ENCODE measurements at regions not wholly inside any gene's neighbourhood (a gene's known extent, or its start where the extent isn't known, plus 50 kb on each side); places are given as distances from the start of the nearest gene placed in this dataset.

DNA sequence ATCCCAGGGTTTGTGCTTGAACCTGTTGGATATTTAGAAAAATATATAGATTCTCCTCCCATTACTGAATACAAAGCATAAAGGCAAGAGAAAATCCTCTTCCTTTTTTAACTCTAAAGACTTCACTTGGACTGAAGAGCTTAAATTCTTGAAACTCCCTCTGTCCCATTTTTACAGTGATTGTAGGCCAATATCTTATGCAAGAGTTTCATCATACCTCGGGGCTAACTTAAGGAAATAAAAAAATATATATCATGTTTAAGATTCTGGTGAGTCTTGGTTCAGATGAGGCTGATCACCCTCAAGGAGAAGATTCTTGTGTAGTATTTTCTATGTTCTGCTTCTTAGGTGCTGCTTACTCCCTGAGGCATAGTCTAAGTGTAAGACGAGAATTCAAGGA, 1449.6 kb downstream of the C4orf33 start:
- TF ChIP-seq EZH2 (IDR thresholded peaks at IDR 0.05), result no peak
- TF ChIP-seq POLR2AphosphoS5 (IDR thresholded peaks at IDR 0.05; ENCODE audit: borderline replicate concordance, low read depth, low read length), result no peak
- TF ChIP-seq FOXP2 (optimal IDR thresholded peaks at IDR 0.05; ENCODE audit: control extremely low read depth, extremely low read length, insufficient read depth), result no peak

Measured in SK-N-MC (cell line).